SH-SY5Y (cell line): ENCODE measurements at regions not wholly inside any gene's neighbourhood (a gene's known extent, or its start where the extent isn't known, plus 50 kb on each side); places are given as distances from the start of the nearest gene placed in this dataset.

Experiments used
- GATA2 ChIP-seq: IDR thresholded peaks from 2 replicates; pipeline ENCODE4 v1.6.1; 2011; ENCODE audit warnings: mild to moderate bottlenecking, low read depth, low read length
- GATA3 ChIP-seq: IDR thresholded peaks from 2 replicates; pipeline ENCODE4 v1.6.1; 2011; ENCODE audit warnings: low read depth, mild to moderate bottlenecking, low read length, moderate library complexity

GRCh38 chr2:15822151-15823044, 118.0 kb upstream of the MYCN start:
- TF ChIP-seq GATA2 (no peak), GATA3 (no peak)
